ENCODE measurements at regions not wholly inside any gene's neighbourhood (a gene's known extent, or its start where the extent isn't known, plus 50 kb on each side); places are given as distances from the start of the nearest gene placed in this dataset.
"Not testable (repeated sequence)": the region's sequence is repeated elsewhere in the genome, so short reads cannot be mapped to it uniquely, and the experiment has no call there.

DNA sequence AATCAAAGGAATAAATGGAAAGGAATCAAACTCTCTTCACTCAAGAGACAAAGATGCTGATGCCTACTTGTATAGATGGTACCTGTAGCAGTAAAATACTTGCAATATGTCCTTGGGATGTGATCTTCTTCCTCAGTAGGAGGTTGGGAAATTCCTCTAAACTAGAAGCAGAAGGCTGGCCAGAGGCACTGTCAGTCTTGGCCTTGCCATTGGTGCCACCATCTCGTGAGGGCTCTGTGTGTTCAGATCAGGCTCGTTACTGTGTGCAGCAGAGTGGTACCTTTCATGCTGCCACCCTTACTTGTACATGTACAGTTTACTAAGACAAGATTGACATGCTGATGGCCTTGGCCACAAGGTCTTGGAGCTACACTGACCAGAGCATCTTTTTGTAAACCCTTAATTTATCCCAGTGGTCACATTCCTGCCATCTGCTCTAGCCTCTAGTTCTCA lies 169.0 kb downstream of the MYCN start:
- no peak for DNase-seq (ENCODE audit: low read depth in 2 of 2)

DNA sequence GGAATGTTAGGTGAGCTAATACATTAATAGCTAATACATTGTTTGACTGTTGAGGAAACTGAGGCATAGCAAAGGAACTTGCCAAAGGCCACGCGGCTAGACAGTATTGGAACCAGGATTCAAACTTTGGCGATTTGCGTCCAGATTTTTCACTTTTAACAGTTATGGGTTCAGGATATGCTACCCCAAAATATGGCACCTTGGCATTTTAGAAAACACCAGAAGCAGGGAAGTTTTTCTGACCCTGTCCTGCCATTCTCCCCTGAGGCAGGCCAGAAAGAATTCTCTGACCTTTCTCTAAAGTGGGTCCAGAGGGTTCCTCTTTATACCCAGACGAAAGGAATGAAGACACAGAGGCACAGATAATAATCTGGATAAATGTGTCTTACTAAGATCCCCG lies 166.9 kb downstream of the MYCN start:
- no peak for DNase-seq (ENCODE audit: low read depth in 2 of 2)

DNA sequence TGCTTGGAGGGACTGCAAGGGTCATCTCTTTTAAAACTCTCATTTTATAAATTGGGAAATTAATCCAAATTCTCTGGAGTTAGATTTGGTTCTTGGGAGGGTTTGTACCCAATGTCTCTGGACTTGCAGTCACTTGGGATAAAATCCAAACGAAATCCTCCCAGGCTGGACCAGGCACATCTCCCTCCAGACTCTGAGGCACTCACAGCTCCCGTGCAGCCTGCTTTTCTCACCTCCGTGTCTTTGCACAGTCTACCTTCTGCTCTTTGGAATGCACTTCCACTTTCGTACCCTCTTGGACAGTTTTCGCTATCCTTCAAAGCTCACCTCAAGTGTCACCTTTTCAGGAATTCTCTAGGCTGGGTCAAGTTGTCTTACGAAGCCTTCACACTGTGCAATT lies 166.3 kb downstream of the MYCN start:
- no peak for DNase-seq (ENCODE audit: low read depth in 2 of 2)

DNA sequence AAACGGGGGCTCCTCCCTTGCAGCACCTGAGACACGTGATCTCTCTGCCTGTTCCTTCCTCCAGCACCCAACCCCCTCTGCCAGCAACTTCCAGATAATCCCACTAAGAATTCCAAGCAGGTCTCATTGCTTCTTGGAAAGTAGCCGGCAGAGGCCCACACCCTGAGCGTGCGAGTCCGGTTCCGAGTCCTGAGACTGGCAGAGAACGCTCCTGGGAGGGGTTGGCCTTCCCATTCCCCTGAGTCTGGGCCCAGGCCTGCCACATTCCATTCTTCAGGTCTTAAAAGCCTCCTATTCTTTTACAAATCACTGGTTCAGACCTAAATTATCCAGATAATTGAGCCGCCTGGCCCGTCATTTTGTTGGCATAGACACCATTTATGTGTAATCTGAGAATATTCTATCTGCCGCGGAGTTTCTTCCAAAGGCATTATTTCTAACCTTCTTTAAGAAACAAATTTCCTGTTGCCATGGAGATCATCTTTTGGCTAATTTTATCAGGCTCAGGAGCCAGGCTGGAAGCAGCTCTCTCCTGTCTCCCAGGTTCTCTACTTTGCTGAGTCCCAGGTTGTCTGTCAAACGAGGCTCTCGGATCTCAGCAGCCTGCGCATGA lies 165.4 kb downstream of the MYCN start:
- no peak for DNase-seq (ENCODE audit: low read depth in 2 of 2)

DNA sequence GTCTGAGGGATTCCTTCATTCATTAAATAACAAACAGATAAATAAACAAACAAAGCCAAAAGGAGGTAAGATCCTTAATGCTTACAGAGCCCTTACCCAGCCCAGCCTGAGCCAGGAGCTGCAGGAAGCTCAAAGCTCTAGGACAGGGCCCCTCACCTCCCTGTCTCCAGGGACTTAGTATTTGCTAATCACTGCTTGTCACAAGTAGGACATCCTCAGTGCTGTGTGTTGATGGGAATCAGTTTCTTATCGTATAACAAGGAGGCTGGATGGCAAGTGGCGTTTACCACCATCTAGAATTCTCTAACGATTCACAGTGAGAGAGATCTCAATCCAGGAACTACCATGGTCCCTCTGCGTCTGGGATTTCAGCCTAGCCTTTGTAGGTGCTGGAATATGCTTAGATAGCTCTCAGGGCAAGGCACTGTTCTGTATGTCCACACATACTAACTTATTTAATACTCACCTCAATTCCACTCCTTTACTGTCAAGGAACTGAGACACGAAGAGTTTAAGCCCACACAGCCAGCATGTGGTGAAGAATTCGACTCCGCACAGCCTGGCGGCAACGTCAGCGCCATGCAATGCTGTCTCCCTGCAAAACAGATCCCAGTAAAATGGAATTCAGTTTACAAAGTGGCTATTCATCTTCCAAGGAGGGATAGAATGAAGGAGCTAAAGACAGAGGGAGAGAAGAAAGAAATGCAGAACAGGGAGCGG lies 164.8 kb downstream of the MYCN start:
- no peak for DNase-seq (ENCODE audit: low read depth in 2 of 2)

DNA sequence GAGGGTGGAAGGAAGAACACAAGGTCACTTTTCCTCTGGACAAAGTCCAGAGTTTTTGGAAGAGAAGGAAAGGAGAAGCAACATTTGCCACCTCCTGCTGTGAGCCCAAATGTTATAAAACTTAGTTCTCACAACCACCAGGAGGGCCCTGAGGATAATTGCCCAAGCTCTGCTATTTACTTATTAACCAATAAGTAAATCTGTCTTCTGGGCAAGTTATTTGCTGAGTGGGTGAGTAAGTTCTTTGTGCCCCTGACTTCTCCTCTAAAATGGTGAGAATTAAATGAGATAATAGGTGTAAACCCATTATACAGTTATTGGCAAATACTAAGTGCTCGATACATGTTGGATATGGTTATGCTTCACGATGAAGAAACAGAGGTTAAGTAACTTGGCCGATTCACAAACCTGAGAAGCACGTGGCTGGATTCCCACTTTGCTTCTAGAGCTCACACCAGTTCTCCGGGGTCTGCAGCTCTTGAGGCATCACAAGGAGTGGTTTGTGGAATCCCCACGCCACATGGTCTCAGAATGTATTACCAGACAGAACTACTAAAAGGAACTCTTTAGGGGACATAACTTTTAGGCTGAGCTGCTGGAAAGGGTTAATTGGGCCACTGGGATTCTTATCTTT lies 164.1 kb downstream of the MYCN start:
- no peak for DNase-seq (ENCODE audit: low read depth in 2 of 2)

DNA sequence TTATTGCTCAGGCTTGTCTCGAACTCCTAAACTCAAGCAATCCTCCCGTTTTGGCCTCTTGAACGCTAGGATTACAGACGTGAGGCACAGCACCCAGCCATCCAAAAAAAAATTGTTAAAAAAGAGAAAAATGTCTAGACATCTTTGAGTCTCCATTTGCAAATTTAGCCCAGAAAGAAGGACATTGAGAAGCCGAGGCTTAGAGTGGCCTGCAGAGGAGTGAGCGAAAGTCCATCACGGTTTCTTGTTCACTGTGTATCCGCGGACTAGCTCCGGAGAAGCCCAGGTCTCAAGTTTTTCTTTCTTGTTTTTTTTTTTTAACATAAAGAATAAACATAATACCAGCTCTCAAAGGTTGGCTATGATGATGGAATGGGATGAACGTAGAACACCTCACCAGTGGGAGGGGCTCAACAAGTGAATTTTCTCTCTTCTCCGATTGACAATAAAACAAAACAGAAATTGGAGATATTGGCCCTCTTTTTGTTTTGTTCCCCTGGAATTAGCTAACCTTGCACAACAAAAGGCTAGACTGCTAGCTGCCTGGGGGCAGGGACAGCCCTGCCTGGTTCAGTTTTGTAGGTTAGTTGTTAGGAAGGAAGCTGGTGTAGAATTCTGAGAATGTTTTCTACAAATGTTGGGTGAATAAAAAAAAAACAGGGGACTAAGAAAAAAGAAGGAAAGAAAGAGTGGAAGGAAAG lies 163.4 kb downstream of the MYCN start:
- DNase-seq (ENCODE audit: low read depth in 2 of 2), result no peak

DNA sequence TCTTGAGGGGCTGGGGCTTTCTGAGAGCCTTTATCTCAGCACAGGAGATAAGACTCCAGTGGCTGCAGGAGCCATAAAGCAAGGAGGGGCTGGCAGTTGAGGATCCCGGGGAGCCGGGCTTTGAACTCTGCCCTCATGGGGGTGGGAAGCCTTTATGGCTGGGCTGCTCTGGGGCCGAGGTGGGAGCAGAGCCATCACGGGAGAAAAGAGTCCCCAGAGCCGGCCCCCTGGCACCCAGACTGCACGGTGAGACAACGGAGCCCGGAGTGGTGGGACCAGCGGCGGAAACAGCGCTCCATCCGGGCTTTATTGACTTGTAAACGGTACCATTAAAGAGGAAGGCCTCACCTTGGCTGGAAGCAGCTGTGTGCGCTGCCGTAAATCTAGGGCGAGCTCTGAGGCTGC lies 162.6 kb downstream of the MYCN start:
- DNase-seq (ENCODE audit: low read depth in 2 of 2), result no peak

DNA sequence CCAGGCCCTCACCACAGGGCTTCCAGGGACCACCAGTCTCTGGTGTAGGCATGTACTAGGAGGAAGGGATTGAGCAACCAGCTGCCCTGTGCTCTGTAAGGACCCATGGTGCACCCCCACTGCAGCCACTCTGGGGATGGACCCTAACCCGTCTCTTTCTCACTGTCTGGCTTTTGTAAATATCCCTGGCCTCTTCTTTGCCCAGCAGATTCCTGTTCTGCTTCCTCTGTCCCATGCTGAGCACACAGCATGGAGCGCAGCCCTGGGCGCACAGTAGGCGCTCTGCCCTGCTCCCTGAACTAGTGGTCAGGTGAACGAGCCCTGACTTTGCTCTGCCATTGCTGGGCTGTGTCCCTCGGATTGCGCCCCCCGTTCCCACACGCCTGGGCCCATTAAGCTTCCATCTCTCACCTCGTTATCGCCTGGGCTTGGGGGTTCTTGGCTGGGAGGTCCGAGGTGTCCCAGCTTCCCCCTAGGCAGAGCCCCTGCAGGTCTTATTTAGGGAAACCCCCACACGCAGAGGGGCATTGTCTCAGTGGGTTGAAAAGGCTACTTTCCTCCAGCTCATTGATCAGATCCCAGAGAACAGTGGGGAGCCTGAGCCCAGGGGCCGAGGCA lies 162.1 kb downstream of the MYCN start:
- no peak for DNase-seq (ENCODE audit: low read depth in 2 of 2)

DNA sequence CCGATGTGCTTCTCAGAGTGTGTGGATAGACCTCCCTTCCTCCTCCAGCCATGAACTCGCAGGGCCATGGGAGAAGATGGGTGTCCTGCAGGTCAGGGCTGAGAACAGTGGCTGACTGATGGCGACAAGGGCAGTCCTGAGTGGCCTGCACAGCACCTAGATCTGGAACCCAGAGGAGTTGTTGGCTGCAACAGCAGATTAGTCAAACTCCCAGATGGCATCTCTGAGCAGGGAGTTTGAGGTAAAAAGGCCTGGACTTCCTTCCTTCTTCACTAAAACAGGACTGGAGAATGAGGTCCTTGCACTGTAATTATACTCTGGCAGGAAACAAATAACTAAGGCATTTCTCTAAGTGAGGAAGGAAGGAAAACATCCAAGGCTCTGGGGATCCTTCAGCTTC lies 160.8 kb downstream of the MYCN start:
- no peak for DNase-seq (ENCODE audit: low read depth in 2 of 2)

DNA sequence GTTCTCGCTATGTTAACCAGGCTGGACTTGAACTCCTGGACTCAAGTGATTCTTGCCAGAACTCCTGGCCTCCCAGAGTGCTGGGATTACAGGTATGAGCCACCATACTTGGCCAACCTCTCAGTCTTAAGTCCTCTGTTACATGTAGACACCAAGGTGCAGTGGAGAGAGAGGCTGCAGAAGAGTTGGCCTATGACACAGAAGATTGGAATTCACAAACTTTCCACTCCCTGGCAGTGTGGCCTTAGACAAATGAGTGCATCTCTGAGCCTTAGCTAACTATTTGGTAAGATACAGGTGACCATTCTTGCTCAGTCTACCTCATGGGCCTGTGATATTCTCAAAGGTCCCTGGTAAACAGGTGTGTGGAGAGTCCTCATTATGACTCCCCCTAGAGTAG lies 159.7 kb downstream of the MYCN start:
- no peak for DNase-seq (ENCODE audit: low read depth in 2 of 2)

DNA sequence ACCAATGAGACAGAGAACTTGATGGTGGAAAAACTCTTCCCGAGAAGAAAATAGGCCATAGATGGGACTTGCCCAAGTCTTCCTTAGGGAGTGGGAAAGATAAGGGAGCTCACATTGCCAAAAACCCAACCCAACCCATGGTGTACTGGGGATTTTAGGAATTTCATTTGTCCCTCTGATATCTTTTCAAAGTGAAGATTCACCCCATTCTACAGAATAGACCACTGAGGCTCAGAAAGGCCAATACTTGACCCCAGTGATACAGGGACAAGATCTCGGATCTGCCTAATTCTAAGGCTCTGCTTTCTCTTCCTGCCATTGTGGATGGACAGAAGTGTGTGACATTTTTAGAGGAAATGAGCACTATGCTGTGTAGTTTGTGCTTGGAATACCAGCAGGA lies 159.0 kb downstream of the MYCN start:
- DNase-seq (ENCODE audit: low read depth in 2 of 2), result no peak

DNA sequence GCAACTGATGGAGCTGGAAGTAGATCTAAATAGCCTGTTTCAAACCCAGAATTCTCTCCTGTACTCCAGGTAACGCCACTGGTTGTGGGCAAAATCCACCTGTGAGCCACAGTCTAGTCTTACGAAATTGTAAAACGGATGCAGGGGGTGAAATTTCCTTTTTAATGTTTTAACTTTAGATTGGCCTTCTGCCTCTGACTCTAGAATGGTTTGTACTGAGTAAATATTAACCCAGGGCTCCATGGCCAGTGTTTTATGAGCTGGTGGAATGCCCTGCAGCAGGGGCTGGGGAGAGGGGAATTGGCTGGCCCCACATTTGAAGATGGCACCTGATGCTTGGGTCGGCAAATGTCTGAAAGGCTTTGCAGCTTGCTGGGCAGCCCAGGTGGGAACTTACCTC lies 156.6 kb downstream of the MYCN start:
- DNase-seq (ENCODE audit: low read depth in 2 of 2), result no peak

DNA sequence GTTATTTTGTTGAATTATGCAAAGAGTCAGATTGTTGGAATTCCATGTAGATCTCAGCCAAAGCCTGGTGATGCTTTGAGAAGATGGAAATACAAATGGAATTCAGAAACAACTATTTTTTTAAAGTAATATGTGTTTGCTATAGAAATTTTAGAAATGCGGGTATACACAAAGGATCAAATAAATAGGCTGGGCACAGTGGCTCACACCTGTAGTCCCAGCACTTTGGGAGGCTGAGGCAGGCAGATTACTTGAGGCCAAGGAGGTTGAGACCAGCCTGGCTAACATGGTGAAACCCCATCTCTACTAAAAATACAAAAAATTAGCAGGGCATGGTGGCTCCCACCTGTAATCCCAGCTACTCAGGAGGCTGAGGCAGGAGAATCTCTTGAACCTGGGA lies 155.1 kb downstream of the MYCN start:
- not testable (repeated sequence) for DNase-seq (ENCODE audit: low read depth in 2 of 2)

DNA sequence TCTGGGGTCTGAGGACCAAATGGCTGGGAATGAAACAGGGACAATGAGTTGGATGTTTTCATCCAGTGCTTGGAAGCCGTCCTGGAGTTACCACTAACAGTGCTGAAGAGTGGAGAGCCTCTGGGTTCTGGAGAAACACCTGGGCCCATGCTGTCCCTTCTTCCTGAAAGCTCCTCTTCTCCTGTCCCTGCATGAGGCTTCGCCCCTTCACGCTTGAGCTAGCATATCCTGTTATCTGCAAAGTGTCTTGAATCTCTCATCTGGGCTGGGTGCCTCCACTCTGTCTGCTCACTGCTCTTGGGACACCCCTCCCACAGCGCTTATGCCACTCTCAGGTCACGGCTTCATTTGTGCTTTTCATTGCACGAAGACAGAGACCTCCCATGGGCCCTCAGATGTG lies 154.5 kb downstream of the MYCN start:
- no peak for DNase-seq (ENCODE audit: low read depth in 2 of 2)

DNA sequence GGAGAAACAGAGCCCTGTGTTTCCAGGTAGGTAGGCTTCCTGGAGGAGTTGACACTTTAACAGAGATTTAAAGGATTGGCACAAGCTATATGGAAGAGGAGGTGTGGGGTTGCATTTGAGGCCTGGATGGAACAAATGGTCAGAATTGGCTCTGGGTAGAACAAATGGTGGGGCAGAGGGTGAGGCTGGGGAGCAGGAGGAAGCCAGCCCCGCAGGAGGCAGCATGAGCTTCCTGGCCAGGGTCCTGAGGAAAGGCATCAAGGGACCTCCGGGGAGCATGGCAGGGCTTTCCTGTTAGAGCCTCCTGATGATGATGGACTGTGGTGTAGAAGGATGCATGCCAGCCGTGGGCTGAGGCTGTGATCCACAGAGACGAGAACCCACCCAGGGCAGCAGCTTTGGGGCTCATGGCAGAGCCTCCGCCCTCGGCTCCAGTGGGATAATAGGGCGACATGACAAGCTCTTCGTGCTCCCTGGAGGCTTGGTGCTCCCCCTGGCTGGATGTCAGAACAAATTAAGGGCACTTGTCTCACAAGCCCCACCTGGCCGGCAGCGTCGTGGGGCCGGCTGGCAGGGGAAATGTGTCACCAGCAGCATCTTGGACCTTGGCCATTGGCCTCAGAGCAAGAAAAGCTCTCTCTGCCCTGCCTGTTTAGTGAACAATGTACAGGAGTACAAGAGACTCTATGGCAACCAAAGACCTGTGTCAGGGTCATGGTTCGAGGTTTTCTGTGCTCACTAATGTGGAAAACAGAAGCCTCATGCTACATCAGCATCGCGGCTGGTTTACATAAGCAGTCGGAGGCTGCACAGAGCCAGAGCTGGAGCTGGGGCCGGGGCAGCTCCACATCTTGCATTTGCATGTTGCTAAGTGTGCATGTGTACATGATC lies 153.5 kb downstream of the MYCN start:
- DNase-seq (ENCODE audit: low read depth in 2 of 2), result no peak

DNA sequence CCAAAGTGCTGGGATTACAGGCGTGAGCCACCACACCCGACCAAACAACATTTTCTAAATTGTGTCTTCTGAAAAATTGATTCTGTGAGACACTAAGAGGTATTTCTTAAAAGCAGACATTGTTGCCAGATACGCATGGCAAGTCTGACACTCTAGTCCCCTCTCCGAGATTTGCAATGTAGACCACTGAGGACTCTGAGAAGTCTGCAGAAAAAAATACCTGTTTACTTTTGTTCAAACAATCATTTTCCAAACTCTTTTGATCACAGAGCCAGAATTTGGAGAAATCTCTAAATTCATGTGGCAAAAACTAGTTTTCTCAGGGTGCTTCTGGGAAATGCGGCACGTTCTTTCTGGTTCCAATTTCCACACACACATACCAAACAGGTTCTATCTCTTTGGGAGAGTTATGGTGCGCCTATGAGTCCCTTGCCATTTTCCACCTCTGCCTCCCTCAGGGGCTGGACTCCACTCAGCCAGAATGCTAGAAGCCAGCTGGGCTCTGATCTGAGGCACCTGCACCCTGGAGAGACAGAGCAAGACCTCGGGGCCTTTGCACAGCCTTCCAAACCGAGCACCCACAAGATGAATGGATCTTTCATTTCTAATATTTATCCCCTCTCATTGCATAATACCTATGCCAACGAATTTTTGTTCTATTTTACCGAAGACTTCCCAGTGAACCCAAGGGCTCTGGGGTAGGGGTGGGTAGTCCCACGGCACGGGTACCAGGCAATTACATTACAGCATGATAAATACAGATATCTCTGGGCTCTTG lies 152.7 kb downstream of the MYCN start:
- no peak for DNase-seq (ENCODE audit: low read depth in 2 of 2)

DNA sequence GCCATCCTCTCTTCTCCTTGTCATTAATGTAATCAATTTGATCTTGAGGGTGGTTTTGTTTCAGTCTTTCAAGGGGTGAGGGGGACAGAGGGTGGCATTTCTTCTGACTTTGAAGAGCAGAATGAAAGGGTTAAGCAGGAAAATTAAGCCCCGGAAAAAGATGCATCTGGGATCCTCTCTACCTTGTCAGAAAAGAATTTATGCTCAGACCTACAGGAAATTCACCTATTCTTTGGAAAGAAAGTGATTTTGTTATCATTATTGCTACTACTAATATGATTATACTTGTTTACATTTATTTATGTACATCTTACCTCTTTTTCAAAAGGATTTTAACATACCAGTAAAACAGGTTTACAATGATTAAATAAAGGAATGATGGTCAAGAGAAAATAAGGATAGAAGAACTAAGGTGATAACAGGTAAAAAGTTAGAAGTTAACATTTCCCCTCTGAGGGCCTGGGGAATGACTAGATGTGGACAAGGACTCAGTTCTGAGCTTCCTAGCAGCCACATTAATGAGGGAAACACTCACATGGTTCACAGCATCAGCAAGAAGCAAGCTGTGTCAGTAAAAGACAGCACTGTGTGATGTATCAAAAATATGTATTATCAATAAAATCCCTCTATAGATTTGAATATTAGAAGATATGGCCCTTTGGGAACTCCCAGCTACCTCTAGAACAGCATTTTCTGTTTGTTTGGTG lies 151.4 kb downstream of the MYCN start:
- no peak for DNase-seq (ENCODE audit: low read depth in 2 of 2)

DNA sequence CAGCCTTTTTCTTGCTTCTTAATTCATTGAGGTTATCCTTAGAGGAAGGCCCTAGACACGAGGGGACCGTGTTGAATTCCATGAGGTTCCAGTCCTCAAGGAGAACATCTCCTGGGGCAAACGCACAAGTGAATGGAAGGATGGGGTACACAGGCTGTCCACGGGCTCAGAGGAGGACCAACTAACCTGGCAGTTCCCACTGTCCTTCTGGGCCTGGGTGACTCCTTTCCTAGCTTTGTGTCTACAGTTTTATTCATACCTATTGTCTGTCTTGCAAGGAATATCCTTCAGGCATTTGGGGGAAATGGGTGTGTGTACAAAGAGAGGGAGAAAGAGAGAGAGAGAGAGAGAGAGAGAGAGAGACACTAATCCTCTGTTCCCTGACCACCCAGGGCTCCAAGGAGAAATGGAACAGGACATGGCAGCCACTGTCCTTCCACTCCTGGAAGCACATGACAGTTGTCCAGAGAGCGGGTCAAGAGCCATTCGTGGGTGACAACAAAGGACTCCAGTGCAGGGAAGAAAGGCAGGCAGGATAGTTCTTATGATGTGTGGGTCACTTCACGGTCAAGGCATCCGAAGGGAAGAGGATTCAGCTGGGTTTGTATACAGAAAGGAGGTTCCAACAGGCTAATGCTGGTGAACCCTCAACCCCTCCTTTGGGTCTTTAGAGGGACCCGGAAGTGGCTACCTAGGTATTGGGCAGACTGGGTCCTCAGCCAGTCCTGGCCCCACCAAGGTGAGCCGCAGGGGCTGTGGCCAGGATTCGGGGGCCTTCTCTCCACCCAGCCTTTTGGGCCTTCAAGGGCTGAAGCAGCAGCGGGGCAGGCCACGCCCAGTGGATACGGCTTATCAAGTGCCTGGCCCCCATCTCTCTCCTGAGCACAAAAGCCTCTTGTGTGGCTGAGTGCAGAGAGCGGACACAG lies 150.6 kb downstream of the MYCN start:
- no peak for DNase-seq (ENCODE audit: low read depth in 2 of 2)
